Spleen (tissue), 7 donors: ENCODE measurements at regions not wholly inside any gene's neighbourhood (a gene's known extent, or its start where the extent isn't known, plus 50 kb on each side); places are given as distances from the start of the nearest gene placed in this dataset.

Experiments
- CTCF ChIP-seq, 11 experiments: fragments of 200-600 bp in 7 of 11; fragments of 450-650 bp in 4 of 11; sonication (generic) in 4 of 11; IDR thresholded peaks in 8 of 11; conservative IDR thresholded peaks in 3 of 11; 1 replicate in 7 of 11; 2 replicates in 4 of 11; pipeline versions ENCODE4 v1.4.0 to v1.8.0; 2016 to 2021; ENCODE audit warnings: antibody characterized with exemption in 11 of 11, inconsistent platforms in 4 of 11, mild to moderate bottlenecking in 1 of 11
- POLR2A ChIP-seq, 3 donors: fragments of 450-650 bp; IDR thresholded peaks; one replicate each; pipeline ENCODE4 v1.5.1; 2017; ENCODE audit warnings: antibody characterized with exemption in 3 of 3, mild to moderate bottlenecking in 1 of 3
- POLR2AphosphoS5 ChIP-seq, 3 donors: sonication (generic); formaldehyde crosslinking; IDR thresholded peaks; one replicate each; pipeline ENCODE4 v1.5.1; 2017; ENCODE audit warnings: antibody characterized with exemption in 3 of 3
- donor health status: DM: no; HTN: no; CAD: no; lungs with moderate emphysema.
- donor health status: DM: no; HTN: no; CAD: no.
- donor health status: DM: no; HTN: no; CAD: no.

DNA sequence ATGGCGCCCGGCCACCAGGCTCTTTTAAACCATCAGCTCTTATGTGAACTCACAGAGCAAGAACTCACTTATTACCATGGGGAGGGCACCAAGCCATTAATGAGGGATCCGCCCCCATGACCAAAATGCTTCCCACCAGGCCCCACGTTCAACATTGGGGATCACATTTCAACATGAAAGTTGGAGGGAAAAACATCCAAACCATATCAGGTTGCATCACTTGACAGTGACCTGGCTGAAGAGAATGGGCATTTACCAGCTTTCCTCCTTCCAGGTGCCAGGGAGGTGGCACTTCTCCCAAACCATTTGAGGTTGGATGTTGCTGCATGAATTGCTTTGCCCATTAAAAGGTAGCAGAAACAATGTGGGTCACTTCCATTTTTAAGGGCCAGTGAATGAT, 115.6 kb upstream of the TNS3 start:
- TF ChIP-seq CTCF (IDR thresholded peaks at IDR 0.05 in 8 of 11, conservative IDR thresholded peaks at IDR 0.05 in 3 of 11) (no peak), POLR2A (IDR thresholded peaks at IDR 0.05) (no peak), POLR2AphosphoS5 (IDR thresholded peaks at IDR 0.05) (no peak)
